Activated naive CD4-positive, alpha-beta T cell treated with anti-CD3 and anti-CD28 coated beads, Interleukin-2, amount 50 U/mL, for 24 hours (primary cell): ENCODE measurements at regions not wholly inside any gene's neighbourhood (a gene's known extent, or its start where the extent isn't known, plus 50 kb on each side); places are given as distances from the start of the nearest gene placed in this dataset.
"Not testable (repeated sequence)": the region's sequence is repeated elsewhere in the genome, so short reads cannot be mapped to it uniquely, and the experiment has no call there.

ENCODE experiments used
- H3K27ac Mint-ChIP-seq: one replicate; pipeline ENCODE4 v1.8.0; 2021; ENCODE audit warnings: mild to moderate bottlenecking, mixed read lengths
- H3K27me3 Mint-ChIP-seq: one replicate; pipeline ENCODE4 v1.8.0; 2021; ENCODE audit warnings: mixed read lengths
- H3K36me3 Mint-ChIP-seq: one replicate; pipeline ENCODE4 v1.8.0; 2021; ENCODE audit warnings: mixed read lengths
- H3K4me1 Mint-ChIP-seq: one replicate; pipeline ENCODE4 v1.8.0; 2021; ENCODE audit warnings: mixed read lengths
- H3K4me3 Mint-ChIP-seq: one replicate; pipeline ENCODE4 v1.8.0; 2021; ENCODE audit warnings: mild to moderate bottlenecking, mixed read lengths
- H3K9me3 Mint-ChIP-seq: one replicate; pipeline ENCODE4 v1.8.0; 2021; ENCODE audit warnings: mixed read lengths

GRCh38 chr2:131425231-131425941 is 50.5 kb upstream of the TUBA3D start:
- H3K9me3 Mint-ChIP-seq = no peaks in the 10 kb centered on the region
- H3K36me3 Mint-ChIP-seq = no peaks in the 10 kb centered on the region
- H3K4me1 Mint-ChIP-seq = peaks cover 5% of the 10 kb centered on the region
- no peak overlapping the region for H3K27ac Mint-ChIP-seq
- H3K27me3 Mint-ChIP-seq = peaks cover 49% of the 10 kb centered on the region
- peak overlapping the region; percentile 43 for H3K4me3 Mint-ChIP-seq

GRCh38 chr2:131424605-131425114 is 51.3 kb upstream of the TUBA3D start:
- H3K9me3 Mint-ChIP-seq, H3K27ac Mint-ChIP-seq, H3K4me1 Mint-ChIP-seq, H3K36me3 Mint-ChIP-seq: not testable (repeated sequence)
- Mint-ChIP-seq H3K27me3 (peaks cover 48% of the 10 kb centered on the region), H3K4me3 (peak overlapping the region; percentile 26)

- not testable (repeated sequence) for H3K36me3 Mint-ChIP-seq, H3K27ac Mint-ChIP-seq, H3K9me3 Mint-ChIP-seq, H3K4me3 Mint-ChIP-seq, H3K4me1 Mint-ChIP-seq
- H3K27me3 Mint-ChIP-seq = peaks cover 27% of the 10 kb centered on the region
Measured at GRCh38 chr2:131420751-131421150, 55.2 kb upstream of the TUBA3D start.

GRCh38 chr2:131419441-131419840 is 55.5 kb upstream of the RAB6D start:
- Mint-ChIP-seq H3K36me3 (no peaks in the 10 kb centered on the region), H3K27ac (no peak overlapping the region), H3K4me1 (no peaks in the 10 kb centered on the region), H3K4me3 (no peak overlapping the region), H3K9me3 (no peaks in the 10 kb centered on the region), H3K27me3 (peaks cover 24% of the 10 kb centered on the region)

- no peak overlapping the region for H3K27ac Mint-ChIP-seq
- H3K4me1 Mint-ChIP-seq = no peaks in the 10 kb centered on the region
- peaks cover 16% of the 10 kb centered on the region for H3K27me3 Mint-ChIP-seq
- H3K4me3 Mint-ChIP-seq = no peak overlapping the region
- no peaks in the 10 kb centered on the region for H3K36me3 Mint-ChIP-seq
- H3K9me3 Mint-ChIP-seq = no peaks in the 10 kb centered on the region
Measured at GRCh38 chr2:131418625-131419024, 54.7 kb upstream of the RAB6D start.

GRCh38 chr2:131417886-131418285 is 53.9 kb upstream of the RAB6D start:
- Mint-ChIP-seq H3K4me1 (no peaks in the 10 kb centered on the region), H3K4me3 (no peak overlapping the region), H3K27me3 (peaks cover 13% of the 10 kb centered on the region), H3K9me3 (no peaks in the 10 kb centered on the region), H3K36me3 (no peaks in the 10 kb centered on the region), H3K27ac (no peak overlapping the region)

GRCh38 chr2:131413785-131414184 is 49.8 kb upstream of the RAB6D start:
- H3K27ac Mint-ChIP-seq = no peak overlapping the region
- H3K36me3 Mint-ChIP-seq = no peaks in the 10 kb centered on the region
- no peaks in the 10 kb centered on the region for H3K9me3 Mint-ChIP-seq
- H3K4me3 Mint-ChIP-seq = no peak overlapping the region
- peaks cover 16% of the 10 kb centered on the region for H3K27me3 Mint-ChIP-seq
- H3K4me1 Mint-ChIP-seq = no peaks in the 10 kb centered on the region
